Panc1 (cell line): ENCODE measurements at regions not wholly inside any gene's neighbourhood (a gene's known extent, or its start where the extent isn't known, plus 50 kb on each side); places are given as distances from the start of the nearest gene placed in this dataset.
A peak's percentile ranks its signal among the peaks of the same experiment; 100 is the strongest.

ENCODE experiments used
- POLR2AphosphoS5 ChIP-seq: IDR thresholded peaks from 2 replicates; pipeline ENCODE4 v1.6.1; 2012; ENCODE audit warnings: mild to moderate bottlenecking, low read depth, low read length, moderate library complexity
- REST ChIP-seq, 2 experiments: IDR thresholded peaks; 2 replicates each; pipeline ENCODE4 v1.6.1; 2011 to 2012; ENCODE audit warnings: low read depth in 2 of 2, control low read depth in 1 of 2, low read length in 1 of 2, mild to moderate bottlenecking in 1 of 2, moderate library complexity in 1 of 2; ENCODE audit not compliant: insufficient read depth in 1 of 2
- SIN3A ChIP-seq: IDR thresholded peaks from 2 replicates; pipeline ENCODE4 v1.6.1; 2012; ENCODE audit warnings: low read depth, mild to moderate bottlenecking, low read length, moderate library complexity, borderline replicate concordance; ENCODE audit not compliant: insufficient read depth
- TF ChIP-seq, protein P1 (sequence below): fragments of 450-650 bp; IDR thresholded peaks from 2 replicates; pipeline ENCODE4 v1.5.1; 2017; ENCODE audit warnings: mild to moderate bottlenecking

DNA sequence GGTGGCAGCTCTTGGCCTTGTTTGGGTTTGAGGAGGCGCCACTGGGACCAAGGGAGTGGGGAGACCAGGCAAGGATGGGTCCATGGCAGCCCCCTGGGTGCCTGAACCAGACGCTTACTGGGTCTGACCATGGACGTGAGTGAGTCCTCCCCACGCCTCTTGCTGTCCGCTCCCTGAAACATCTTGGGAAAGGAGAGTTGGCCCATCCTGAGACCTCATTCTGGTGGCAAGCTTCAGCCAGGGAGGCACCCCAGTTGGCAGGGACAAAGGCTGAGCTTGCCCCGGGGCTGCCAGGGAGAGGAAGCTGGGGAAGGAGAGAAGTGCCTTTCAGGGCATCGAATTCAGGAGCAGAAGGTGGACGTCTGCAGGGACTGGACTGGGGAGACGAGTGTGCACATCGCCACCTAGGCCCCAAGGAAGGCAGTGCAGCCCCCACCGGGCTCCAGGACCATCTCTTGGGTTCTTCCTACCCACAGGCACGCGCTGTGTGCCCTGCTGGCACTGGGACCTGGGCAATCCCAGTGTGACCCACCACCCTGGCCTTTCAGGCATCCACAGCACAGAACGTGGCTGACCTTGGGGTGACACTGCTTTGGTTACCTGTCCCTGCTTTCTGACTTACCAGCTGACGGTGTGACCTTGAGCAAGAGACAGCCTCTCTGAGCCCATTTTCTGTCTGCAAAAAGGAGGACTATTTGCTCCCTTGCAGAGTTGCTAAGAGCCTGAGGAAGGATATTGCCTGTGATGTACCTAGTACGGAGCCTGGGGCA, 132.9 kb upstream of the WNT4 start:
- TF ChIP-seq, protein P1, sequence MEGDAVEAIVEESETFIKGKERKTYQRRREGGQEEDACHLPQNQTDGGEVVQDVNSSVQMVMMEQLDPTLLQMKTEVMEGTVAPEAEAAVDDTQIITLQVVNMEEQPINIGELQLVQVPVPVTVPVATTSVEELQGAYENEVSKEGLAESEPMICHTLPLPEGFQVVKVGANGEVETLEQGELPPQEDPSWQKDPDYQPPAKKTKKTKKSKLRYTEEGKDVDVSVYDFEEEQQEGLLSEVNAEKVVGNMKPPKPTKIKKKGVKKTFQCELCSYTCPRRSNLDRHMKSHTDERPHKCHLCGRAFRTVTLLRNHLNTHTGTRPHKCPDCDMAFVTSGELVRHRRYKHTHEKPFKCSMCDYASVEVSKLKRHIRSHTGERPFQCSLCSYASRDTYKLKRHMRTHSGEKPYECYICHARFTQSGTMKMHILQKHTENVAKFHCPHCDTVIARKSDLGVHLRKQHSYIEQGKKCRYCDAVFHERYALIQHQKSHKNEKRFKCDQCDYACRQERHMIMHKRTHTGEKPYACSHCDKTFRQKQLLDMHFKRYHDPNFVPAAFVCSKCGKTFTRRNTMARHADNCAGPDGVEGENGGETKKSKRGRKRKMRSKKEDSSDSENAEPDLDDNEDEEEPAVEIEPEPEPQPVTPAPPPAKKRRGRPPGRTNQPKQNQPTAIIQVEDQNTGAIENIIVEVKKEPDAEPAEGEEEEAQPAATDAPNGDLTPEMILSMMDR: peak; percentile 96
- TF ChIP-seq REST (IDR thresholded peaks at IDR 0.05; ENCODE audit: insufficient read depth in 1 of 2, low read depth in 2 of 2, low read length in 1 of 2) (no peak), POLR2AphosphoS5 (no peak), SIN3A (no peak)
